OCI-LY7 (cell line): ENCODE measurements at regions not wholly inside any gene's neighbourhood (a gene's known extent, or its start where the extent isn't known, plus 50 kb on each side); places are given as distances from the start of the nearest gene placed in this dataset.

Experiments
- BruUV-seq: library from RNA; stranded (reverse); fragments of 400-500 nt; replicated peaks from 2 replicates; lab custom pipeline; 2021; lab: Mats Ljungman, UMichigan
- CTCF ChIA-PET: fragments of 300-600 bp; sonication (Branson Sonifier 250); formaldehyde crosslinking; loops from one replicate; lab custom pipeline; 2022; ENCODE audit warnings: antibody characterized with exemption; ENCODE audit not compliant: unreplicated experiment; lab: Charles Lee
- POLR2A ChIA-PET: fragments of 300-600 bp; sonication (Branson Sonifier 250); formaldehyde crosslinking; loops from one replicate; lab custom pipeline; 2022; ENCODE audit warnings: antibody characterized with exemption; lab: Charles Lee
- DNase-seq: peaks from one replicate; pipeline ENCODE4 v3.0.0-alpha.2; 2015; ENCODE audit warnings: low spot score
- H2AFZ ChIP-seq: fragments of 200-600 bp; sonication (generic), shearing (Covaris generic); 2 replicates; pipeline ENCODE4 v1.6.1; 2014; ENCODE audit warnings: mild to moderate bottlenecking, antibody characterized with exemption, low read length, moderate library complexity
- H3K27ac ChIP-seq: fragments of 200-600 bp; sonication (generic); 2 replicates; pipeline ENCODE4 v1.5.1; 2014; ENCODE audit warnings: mixed run types, low read depth, mild to moderate bottlenecking, moderate library complexity, low read length, inconsistent platforms; ENCODE audit not compliant: poor library complexity, severe bottlenecking
- H3K36me3 ChIP-seq: fragments of 200-600 bp; sonication (generic); 2 replicates; pipeline ENCODE4 v1.6.1; 2014; ENCODE audit warnings: mild to moderate bottlenecking, antibody characterized with exemption, low read length, moderate library complexity, mixed read lengths; ENCODE audit not compliant: insufficient read depth
- H3K4me1 ChIP-seq: fragments of 200-600 bp; sonication (generic); 2 replicates; pipeline ENCODE4 v1.5.1; 2014; ENCODE audit warnings: mild to moderate bottlenecking, low read length; ENCODE audit not compliant: insufficient read depth, poor library complexity, severe bottlenecking
- H3K4me2 ChIP-seq: fragments of 200-600 bp; sonication (generic); 2 replicates; pipeline ENCODE4 v1.6.1; 2014; ENCODE audit warnings: mild to moderate bottlenecking, low read length
- H3K4me3 ChIP-seq: fragments of 200-600 bp; sonication (generic); 2 replicates; pipeline ENCODE4 v1.5.1; 2014; ENCODE audit warnings: mild to moderate bottlenecking, low read depth, low read length; ENCODE audit not compliant: poor library complexity, severe bottlenecking
- H3K79me2 ChIP-seq: fragments of 200-600 bp; sonication (generic); 2 replicates; pipeline ENCODE4 v1.6.1; 2016; ENCODE audit warnings: low read depth, mild to moderate bottlenecking, low read length, moderate library complexity, mixed read lengths; ENCODE audit not compliant: insufficient read depth
- H3K9me2 ChIP-seq: fragments of 200-600 bp; sonication (generic); 2 replicates; pipeline ENCODE4 v1.6.1; 2016; ENCODE audit warnings: mild to moderate bottlenecking, low read length, mixed read lengths; ENCODE audit not compliant: insufficient read depth
- H3K9me3 ChIP-seq: fragments of 200-600 bp; sonication (generic); 2 replicates; pipeline ENCODE4 v1.6.1; 2014; ENCODE audit warnings: mild to moderate bottlenecking, mixed run types, low read length, mixed read lengths
- H4K20me1 ChIP-seq: fragments of 200-600 bp; sonication (generic); 2 replicates; pipeline ENCODE4 v1.6.1; 2014; ENCODE audit warnings: mild to moderate bottlenecking, antibody characterized with exemption, low read length, moderate library complexity, mixed read lengths; ENCODE audit not compliant: insufficient read depth
- CTCF ChIP-seq: fragments of 200-600 bp; sonication (generic); conservative IDR thresholded peaks from 2 replicates; pipeline ENCODE4 v1.5.1; 2014; ENCODE audit warnings: mild to moderate bottlenecking, antibody characterized with exemption, low read length, moderate library complexity, mixed read lengths
- EZH2phosphoT487 ChIP-seq: fragments of 200-600 bp; sonication (generic); IDR thresholded peaks from 2 replicates; pipeline ENCODE4 v1.6.1; 2018; ENCODE audit warnings: low read depth, borderline replicate concordance, mild to moderate bottlenecking, mixed run types, antibody characterized with exemption, low read length, moderate library complexity, mixed read lengths
- intact Hi-C: fragments of 100-400 bp; cut with micrococcal nuclease; formaldehyde crosslinking; loops from one replicate; pipeline ENCODE4 v1.10.0; 2022; ENCODE audit not compliant: unreplicated experiment

DNA sequence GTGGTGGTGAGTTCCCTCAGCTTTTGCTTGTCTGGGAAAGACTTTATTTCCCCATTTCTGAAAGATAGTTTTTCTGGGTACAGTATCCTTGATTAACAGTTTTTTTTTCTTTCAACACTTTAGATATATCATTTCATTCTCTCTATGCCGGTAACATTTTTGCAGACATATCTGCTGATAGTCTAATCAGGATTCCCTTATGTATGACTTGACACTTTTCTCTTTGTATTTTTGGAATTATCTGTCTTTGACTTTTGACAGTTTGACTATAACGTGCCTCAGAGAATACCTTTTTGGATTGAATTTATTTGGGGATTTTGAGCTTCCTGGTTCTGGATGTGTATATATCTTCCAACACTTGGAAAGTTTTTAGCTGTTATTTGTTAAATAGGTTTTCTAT is 234.8 kb upstream of the PRICKLE1 start:
- Histone ChIP-seq H3K36me3 (no peaks in the 10 kb centered on the region), H3K9me2 (no peaks in the 10 kb centered on the region), H3K4me1 (no peaks in the 10 kb centered on the region), H3K9me3 (no peaks in the 10 kb centered on the region), H4K20me1 (no peaks in the 10 kb centered on the region), H3K4me2 (no peak overlapping the region), H3K27ac (no peak overlapping the region), H3K4me3 (no peak overlapping the region), H2AFZ (no peak overlapping the region), H3K79me2 (no peaks in the 10 kb centered on the region)
- intact Hi-C loops, result no loop called here
- DNase-seq, result no peak
- ChIA-PET POLR2A (no interaction called here), CTCF (no interaction called here)
- BruUV-seq, result no TSS peak
- no peak for TF ChIP-seq EZH2phosphoT487
- no peak for TF ChIP-seq CTCF

DNA sequence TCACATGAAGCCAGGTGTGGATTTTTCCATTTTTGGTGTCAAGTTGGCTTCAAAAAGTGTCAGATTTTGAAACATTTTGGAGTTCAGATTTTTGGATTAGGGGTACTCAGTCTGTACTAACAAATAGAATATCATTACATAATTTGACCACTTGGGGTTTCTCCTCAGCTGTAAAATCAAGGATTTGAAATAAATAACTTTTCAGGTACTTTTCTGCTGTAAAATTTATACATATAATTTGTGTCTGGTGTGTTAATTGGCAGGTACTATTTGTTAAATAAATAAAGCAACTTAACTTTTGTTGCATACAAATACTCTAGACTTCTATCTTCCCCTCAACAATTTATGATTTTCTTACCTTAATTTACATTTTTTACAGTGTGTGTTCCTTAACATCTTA is 234.1 kb upstream of the PRICKLE1 start:
- BruUV-seq, result no TSS peak
- H3K4me3 ChIP-seq, result no peak overlapping the region
- no peak overlapping the region for H3K4me2 ChIP-seq
- no peaks in the 10 kb centered on the region for H3K9me2 ChIP-seq
- TF ChIP-seq EZH2phosphoT487 (no peak), CTCF (no peak)
- no peaks in the 10 kb centered on the region for H3K4me1 ChIP-seq
- no peaks in the 10 kb centered on the region for H3K9me3 ChIP-seq
- no peak overlapping the region for H3K27ac ChIP-seq
- ChIA-PET CTCF (no interaction called here), POLR2A (no interaction called here)
- no peaks in the 10 kb centered on the region for H3K79me2 ChIP-seq
- intact Hi-C loops, result no loop called here
- DNase-seq, result no peak
- no peaks in the 10 kb centered on the region for H4K20me1 ChIP-seq
- no peak overlapping the region for H2AFZ ChIP-seq
- no peaks in the 10 kb centered on the region for H3K36me3 ChIP-seq

DNA sequence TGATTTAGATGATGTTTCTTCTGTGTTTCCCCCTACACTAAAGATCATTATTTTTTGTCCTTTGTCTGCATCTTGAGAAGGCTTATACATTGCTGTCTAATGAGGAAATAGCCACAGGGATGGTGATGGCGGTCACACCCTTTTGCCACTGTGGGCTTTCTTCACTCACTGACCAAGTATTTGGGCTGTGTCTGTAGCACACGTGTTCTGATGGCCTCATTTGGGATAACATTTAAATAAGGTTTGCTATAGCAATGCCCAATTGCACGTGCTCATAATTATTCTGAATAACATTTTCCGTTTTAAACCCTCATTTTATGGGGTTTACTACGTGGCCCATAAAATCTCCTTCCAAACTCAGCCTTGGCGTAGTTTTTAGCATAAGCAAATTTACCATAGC is 230.3 kb upstream of the PRICKLE1 start:
- Histone ChIP-seq H3K4me2 (no peak overlapping the region), H3K36me3 (no peaks in the 10 kb centered on the region), H3K9me3 (no peaks in the 10 kb centered on the region), H3K4me3 (no peak overlapping the region), H3K9me2 (no peaks in the 10 kb centered on the region), H4K20me1 (no peaks in the 10 kb centered on the region), H3K79me2 (no peaks in the 10 kb centered on the region), H3K27ac (no peak overlapping the region), H3K4me1 (no peaks in the 10 kb centered on the region), H2AFZ (no peak overlapping the region; the same call in 1 of the 2 replicates)
- CTCF ChIA-PET, result no interaction called here
- TF ChIP-seq CTCF, result no peak
- no peak for TF ChIP-seq EZH2phosphoT487
- DNase-seq, result no peak
- POLR2A ChIA-PET, result interaction anchor here (0.6 kb wide), 1 partner anchor 858 kb away, joined by 3 read pairs; no protein-coding TSS in a partner anchor
- BruUV-seq, result no TSS peak
- intact Hi-C loops, result no loop called here
